Middle frontal gyrus (tissue), 1 donor: ENCODE measurements at regions not wholly inside any gene's neighbourhood (a gene's known extent, or its start where the extent isn't known, plus 50 kb on each side); places are given as distances from the start of the nearest gene placed in this dataset.
A peak's percentile ranks its signal among the peaks of the same experiment; 100 is the strongest.
"Not testable (repeated sequence)": the region's sequence is repeated elsewhere in the genome, so short reads cannot be mapped to it uniquely, and the experiment has no call there.

ENCODE experiments used
- DNase-seq: peaks from one replicate; pipeline ENCODE4 v3.0.0-alpha.2; 2015; ENCODE audit warnings: low spot score; ENCODE audit errors: extremely low spot score

DNA sequence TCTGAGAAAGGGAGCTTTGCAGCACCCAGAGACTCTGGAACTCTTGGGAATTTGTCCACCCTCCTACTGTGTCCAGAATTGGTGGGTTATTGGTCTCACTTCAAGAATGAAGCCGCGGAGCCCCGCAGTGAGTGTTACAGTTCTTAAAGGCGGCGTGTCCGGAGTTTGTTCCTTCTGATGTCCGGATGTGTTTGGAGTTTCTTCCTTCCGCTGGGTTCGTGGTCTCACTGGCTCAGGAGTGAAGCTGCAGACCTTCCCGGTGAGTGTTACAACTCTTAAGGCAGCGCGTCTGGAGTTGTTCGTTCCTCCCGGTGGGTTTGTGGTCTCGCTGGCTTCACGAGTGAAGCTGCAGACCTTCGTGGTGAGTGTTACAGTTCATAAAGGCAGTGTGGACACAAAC is 824.7 kb downstream of the LRRTM4 start:
- not testable (repeated sequence) for DNase-seq

DNA sequence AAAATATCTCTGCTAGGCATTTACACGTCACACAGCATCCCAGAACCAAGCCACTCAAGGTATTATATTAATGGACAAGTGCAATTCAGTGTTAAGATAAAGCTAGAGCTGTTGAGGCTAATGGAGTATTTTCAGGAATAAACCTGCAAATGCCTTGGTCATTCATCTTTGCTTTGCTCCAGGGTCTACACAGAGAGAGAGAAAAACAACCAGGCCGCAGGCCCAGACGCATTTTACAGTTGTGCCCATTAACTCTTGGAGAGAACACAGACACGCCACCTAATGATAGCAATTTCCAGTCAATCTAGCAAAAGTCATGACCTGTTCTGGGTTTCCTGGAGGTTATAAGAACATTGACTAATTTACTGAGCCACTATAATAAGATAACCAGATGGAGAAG is 829.3 kb downstream of the LRRTM4 start:
- DNase-seq, result no peak

DNA sequence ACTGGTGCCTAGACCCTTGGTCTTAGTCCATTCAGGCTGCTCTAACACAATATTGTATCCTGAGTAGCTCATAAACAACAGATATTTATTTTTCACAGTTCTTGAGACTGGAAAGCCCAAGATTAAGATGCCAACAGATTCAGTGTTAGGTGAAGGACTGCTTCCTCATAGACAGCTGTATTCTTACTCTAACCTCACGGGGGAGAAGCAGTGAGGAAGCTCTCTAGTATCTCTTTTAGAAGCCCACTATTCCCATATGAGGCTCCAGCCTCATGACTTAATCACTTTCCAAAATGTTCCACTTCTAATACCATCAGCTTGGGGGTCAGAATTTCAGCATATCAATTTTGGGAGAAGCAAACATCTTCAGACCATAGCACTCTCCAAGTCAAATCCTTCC is 833.4 kb downstream of the LRRTM4 start:
- no peak for DNase-seq

DNA sequence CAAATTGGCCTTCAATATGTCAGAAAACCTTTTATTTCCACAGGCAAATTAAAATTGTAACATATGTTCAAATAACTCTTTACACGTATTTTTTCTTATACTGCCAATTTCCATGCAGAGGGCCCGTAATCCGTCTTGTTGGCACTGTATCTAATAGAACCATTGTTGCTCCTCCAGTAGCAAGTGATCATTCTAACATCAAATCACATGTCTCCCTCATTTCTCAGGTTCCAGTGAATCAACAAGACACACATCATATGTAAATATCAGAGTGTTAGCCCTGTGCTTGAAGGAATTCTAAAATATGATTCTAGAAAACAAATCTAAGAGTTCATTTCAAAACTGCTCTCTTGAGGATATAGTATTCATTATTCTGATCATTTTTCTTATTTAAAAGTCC is 834.3 kb downstream of the LRRTM4 start:
- DNase-seq, result no peak

DNA sequence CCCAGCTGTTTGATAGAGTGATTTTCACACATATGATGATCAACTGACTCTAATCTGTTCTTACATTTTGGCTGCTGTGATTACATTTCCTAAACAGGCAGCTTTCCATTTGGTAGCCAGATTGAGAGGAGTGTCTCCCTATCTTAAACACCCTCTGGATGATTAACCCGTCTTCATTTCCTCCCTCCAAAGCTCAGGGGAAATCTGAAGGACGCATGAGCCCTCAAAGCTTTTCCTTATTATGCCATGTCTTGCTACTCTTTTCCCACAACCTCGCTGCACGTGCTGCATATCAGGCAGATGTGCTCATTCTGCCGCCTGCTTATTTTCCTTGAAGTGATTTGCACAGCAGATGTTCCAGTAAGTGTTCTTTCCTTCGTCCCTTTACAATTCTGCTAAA is 837.4 kb downstream of the LRRTM4 start:
- DNase-seq, result no peak

DNA sequence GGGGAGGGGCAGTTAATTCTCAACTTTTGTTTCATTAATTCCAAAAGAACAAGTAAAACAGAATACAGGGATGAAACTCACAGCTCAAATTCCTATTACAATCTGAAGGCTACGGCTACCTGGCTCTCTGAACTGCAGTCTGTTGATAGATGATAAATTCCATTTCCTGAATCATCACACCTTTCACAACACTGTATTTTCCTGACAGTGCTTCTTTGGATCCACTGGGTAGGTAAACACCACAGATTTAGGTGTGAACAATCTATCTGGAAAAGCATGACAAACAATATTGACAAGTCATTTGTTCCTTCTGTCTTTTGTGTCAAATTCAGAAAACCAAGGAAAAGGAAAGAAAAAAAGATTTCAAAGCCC is 843.2 kb downstream of the LRRTM4 start:
- DNase-seq, result no peak

DNA sequence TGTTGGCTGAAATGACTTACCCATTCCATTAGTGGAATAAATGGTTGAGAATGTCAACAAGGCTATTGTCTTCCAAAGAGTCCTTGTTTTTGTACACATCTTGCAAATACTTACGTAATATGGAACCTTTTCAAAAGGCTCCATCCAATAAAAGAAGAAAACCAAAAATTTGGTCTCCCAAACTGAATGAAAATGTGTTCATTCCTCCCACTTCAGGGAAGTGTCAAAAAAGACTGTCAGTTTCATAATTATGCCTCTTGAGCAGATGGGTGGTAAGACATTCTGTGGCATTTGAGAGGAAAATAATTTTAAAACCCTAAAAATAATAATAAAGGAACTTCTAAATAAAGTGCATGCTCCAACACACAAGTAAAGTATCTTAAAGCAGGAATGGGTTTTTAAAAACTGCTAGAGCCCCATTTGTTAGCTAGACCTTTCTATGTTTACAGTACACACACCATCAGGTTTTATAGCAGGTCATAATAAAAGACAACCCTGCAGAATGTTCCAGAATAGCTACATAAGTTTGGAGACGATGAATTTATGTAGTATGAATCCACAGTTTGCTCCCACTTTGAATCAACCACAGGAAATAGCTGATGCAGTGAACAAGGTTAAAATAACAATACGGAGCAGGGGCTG is 843.7 kb downstream of the LRRTM4 start:
- no peak for DNase-seq

DNA sequence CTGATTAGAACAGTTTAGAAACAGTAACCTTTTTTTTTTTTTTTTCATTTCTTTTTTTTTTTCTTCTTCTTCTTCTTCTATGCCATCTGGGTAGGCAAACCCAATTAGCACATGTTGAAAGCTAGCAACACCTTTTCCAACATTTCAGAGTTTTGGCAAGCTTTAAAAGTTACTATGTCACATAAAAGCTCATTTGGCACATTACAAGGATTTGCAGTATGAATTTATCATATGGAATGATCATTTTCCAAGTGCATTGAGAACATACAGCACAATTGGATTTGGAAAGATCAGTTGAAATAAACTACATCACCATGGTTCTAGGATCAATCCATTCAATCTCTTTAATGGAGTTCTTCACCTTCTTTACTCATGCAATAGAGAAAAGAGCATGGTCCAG is 847.0 kb downstream of the LRRTM4 start:
- DNase-seq, result no peak

DNA sequence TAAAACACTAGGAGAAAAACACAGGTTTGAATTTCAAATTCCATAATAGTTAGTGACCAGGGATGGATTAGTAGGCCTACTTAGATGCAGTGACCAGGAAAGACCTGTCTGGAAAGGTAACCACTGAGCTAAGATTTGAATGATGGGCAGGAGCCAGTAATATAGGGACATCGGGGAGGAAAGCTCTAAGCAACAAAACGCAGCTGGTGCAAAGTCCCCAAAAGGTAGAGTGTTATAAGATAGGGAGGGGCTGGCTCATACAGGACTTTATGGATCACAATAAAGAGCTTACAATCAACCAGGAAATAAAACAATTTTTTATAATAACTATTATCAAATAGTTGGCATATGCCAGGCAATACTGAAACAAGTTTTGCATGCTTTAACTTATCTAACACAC is 849.4 kb downstream of the LRRTM4 start:
- DNase-seq, result no peak

DNA sequence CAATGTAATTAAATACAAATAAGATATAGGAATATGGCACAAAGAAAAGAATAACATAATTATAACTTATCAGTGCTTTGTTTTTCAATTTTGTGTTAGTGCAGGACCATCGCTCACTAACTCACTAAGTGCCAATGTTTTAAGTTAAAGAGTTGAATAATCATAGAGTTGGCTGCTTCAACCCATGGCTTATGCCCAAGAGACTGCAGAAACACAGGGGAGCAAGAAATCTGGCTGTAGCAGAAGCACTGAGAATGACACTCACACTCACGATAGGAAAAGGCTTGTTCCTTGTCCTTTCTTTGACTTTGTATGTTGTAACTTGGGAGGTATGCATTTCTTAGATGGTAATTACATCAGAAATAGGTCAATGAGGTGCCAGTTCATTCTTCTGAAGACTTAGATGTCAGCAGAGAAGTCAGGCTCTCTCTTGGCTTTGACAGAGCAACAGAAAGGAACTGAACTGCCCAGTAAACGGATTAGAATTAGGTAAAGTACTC is 852.2 kb downstream of the LRRTM4 start:
- no peak for DNase-seq

DNA sequence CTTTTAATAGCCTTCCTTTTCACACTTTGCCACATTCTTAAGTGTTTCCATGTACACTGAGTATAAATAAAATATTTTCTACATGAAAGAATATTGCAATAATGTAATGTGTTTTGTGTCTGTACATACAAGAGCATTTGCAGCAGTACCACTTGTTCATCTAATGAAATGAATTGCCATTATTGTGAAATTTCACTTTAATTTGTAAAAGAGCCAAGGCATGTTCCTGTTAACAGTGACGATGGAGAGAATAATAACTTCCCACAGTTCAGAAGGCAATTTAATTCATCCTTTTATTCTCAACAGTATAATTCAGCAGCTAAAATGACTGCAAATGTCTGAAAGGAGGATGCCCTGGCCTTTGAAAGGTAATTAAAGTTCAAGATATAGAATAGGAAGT is 853.9 kb downstream of the LRRTM4 start:
- no peak for DNase-seq

DNA sequence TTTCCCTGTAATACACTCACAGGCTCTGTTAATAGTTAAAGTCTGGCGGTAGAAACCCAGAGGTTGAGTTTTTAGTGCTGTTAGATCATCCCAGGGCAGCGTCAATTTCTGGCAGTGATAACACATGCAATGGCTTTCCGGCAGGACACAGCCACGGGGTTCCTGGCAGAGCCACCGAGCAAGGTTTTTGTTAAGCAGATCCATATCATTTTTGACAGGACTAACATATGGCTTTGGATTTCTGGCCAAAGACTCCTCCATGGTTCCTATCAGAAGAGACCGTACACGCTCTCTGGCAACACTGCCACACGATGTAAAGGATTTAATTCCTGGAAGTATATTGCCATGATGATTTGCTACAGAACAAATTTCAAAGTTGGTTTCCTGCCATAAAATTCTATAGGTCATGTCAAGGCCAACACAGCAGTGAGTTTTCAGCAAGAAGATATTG is 854.3 kb downstream of the LRRTM4 start:
- DNase-seq, result no peak

DNA sequence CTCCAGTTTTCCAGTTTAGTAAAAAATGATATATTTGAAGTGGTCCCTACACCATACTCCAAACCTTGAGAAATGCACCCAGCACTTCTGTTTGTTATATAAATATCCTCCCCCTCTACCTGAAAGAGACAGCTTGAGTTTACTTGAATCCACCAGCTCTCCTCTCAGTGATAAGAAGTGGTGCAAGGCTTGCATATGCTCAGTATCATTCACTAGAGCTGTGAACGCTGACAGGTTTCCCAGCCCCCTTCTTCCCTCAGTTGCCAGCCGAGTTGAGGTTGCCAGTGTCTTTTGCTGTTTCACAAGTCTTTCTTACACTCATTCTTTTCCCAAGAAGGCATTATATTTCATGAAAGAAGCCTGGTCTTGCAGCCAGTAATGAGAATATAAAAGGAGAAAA is 880.0 kb downstream of the LRRTM4 start:
- DNase-seq, result no peak

DNA sequence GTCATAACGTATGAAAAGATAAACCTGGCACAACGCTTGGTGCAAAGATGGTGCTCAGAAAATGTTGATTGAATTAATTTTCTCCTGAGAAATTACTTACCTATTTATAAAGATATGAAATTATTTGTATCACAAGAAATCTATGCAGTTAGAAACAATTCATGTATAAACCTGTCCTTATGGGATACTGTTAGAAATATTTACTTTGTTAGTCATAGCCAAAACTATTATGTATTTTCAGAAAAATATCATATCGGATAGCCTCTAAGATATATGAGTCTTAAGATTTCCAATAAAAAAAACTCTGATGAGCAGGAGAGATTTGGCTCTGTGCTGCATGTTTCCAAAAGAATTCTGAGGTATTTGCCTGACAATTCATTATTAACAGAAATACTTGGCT is 880.7 kb downstream of the LRRTM4 start:
- no peak for DNase-seq

DNA sequence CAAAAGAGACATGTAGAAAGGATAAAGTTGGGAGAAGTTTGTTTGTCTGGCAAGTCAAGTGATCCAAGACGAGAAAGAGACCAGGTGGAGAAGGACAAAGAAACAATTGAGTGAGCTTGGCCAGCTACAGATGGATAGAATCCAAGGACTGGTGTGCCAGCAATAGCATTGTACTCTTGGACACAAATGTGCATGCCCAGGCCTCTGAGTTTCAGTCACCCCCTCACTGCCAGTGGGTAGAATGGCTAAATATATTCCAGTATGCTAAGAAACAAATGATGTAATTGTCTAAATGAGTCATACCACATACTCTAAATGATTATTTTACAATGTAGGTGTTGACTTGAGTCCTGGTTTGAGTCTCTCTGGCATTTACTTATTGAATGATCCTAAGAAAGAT is 881.3 kb downstream of the LRRTM4 start:
- peak; percentile 56 for DNase-seq

DNA sequence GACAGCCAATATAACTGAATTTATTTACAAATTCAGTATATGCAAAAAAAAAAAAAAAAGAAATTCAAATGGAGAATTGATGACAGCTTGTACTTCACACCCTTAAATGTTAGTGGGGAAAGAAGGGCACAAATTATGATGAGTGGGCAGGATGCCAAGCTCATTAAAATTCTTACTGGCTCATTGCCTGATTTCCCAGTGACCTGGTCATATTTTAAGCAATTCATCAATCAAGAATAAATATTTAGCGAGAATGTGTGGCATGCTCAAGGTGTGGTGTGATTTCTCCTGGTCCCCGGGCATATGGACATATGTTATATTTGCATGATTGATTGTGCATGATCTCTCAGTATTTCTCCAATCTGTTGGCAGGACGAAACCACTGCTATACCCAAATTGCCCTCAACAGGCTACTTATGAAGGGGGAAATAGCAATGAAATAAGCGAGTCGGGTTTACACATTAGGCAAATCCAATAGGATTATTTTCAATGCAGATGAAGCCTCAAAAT is 883.0 kb downstream of the LRRTM4 start:
- no peak for DNase-seq

DNA sequence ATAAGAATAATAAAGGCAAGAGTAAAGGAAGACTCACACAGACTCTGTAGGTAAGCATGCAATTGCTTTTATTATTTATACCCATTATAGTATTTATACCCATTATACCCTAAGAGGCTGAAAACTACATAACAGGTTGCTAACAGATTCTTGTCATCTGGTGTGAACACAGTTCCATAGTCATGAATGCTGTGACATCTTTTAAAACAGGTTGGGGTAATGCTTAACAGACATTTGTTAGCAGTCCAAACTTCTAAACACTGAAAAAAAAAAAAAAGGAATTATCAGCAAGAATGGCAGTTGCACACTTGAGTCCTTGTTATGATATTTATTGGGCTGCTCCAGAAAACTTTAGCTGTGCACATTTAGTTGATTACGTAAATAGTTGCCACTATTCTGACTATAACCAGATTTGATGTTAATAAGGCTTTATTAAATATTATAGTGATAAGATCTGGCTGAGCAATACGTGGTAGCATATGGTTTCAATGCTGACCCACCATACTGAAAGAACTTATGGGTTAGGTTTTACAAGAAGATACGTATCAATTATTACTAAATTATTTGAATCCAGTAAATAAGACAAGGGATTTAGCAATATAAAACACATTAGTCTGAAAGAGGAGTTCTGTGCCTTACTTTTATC is 888.8 kb downstream of the LRRTM4 start:
- no peak for DNase-seq

DNA sequence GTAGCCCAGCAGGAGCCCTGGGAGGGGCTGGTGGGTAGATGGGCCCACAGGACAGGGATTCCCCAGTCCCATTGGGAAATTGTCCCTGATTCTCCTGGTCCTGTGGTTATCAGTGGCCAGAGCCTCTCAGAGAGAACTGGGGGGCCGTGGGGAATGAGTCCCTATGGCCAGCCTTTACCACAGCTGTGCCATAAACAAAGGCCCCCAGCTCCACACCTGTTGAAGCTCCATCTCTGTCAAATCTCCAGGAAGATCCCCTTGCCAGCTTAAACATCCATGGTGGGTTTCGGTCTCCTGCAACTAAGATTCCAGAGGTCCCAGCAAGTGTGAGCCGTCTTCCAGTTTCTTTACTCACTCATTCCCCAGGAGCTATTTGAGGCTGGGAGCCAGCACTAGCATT is 897.1 kb downstream of the LRRTM4 start:
- no peak for DNase-seq

DNA sequence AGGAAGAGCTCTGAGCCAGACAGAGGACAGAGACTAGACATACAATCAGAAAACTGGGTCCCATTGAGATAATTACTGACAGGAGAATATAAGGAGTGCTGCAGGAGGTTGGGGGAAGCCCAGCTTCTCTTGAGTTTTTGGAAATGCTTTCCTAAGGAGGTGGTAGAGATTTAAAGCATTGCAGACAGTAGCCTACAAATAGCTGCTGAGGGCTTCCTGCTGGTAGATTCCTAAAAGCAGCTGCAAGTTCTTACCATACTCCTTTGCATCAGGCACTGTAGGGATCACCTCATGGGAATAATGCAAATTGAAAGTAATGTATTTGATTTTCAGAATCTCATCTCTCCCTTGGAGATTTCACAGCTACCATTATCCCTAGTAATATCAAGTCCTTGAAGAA is 902.6 kb upstream of the GCFC2 start:
- DNase-seq, result no peak

DNA sequence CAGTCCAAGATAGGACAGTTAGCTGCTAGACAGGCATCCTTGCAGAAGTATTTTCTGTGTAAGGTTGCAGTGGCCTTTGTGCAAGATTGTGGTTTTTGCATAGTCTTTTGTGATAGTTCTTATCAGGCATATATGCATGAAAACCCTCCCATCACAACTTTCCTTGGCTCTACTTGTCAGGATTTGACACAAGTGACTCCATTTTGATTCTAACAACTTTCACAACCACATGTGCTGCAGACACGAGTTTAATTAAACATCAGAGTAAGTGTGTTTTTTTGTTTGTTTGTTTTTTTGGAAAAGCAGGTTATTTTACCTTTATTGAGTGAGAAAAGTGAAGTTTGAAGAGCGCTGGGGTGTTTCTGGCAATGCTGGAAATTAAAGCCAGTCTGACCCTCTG is 902.0 kb upstream of the GCFC2 start:
- no peak for DNase-seq

DNA sequence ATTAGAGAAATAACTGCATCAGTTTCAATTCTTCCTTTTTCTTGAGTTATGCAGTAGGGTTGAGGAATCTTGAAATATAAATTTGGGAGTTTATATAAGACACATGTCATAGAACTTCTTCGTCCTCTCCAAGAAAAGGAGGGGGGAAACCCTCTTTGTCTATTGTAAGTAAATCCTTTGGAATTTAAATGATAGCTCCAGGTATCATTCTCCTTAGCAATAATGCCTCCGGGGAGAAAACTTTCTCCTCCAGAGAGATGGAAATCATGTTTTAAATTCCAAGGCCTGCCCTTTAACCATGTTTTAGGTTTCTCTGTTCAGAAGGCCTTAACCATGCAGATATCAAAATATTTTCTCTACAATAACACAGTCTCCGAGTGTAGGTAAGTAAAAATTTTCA is 899.7 kb upstream of the GCFC2 start:
- no peak for DNase-seq

DNA sequence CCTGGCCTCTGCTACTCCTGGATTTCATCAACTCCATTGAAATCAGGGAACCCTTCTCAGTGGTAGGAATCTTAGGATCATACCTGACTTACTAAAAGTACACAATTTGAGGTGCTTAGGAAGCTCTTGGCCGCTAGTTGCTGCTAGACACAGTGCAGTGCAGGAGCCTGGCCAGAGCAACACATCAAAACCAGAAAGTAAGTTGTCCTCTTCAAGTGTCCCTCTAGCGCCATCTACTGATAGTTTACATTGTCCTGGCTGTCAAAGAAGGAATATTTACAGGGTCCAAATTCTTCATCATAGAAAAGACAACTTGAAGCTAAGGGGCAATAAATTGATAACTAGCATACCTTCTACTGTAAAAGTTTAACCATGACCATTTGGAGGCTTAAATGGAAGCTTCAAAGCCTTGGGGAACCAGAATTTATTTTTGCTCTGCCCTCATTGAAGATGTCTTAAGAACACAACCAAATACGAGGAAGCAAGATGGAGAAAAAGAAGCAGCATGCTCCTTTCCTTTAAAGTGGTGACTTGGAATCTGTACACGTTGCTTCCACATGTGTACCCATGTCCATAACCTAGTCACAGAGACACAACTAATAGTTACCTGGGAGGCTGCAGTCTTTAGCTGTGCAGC is 889.1 kb upstream of the GCFC2 start:
- DNase-seq, result peak; percentile 63

DNA sequence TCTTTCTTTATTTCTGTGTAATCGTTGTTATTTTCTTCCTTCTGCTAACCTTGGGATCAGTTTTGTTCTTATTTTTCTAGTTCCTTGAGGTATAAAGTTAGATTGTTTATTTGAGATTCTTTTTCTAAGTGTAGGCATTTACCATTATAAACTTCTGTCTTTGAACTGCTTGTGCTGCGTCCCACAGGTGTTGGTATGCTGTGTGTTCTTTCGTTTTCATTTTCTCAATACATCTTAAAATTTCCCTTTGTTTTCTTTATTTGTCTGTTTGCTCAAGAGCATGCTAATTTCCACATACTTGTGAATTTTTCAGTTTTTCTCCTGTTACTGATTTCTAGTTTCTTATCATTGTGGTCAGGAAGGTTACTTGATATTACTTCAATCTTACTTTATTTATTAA is 873.8 kb upstream of the GCFC2 start:
- no peak for DNase-seq
